Esophagus muscularis mucosa (tissue), 4 donors: ENCODE measurements at regions not wholly inside any gene's neighbourhood (a gene's known extent, or its start where the extent isn't known, plus 50 kb on each side); places are given as distances from the start of the nearest gene placed in this dataset.

Source experiments
- DNase-seq: peaks from one replicate; pipeline ENCODE4 v3.0.0-alpha.2; 2017; ENCODE audit errors: extremely low spot score
- H3K27ac ChIP-seq, 4 donors: fragments of 200-600 bp; sonication (generic); replicated peaks in 1 of 4; 1 replicate in 3 of 4; 2 replicates in 1 of 4; pipeline ENCODE4 v1.5.1; 2016 to 2019; ENCODE audit warnings: mild to moderate bottlenecking in 1 of 4
- H3K27me3 ChIP-seq, 4 donors: fragments of 200-600 bp; sonication (generic); one replicate each; pipeline versions ENCODE4 v1.5.1 to v1.6.0; 2016 to 2019
- H3K36me3 ChIP-seq, 4 donors: fragments of 200-600 bp; sonication (generic); one replicate each; pipeline ENCODE4 v1.5.1; 2016 to 2019
- H3K4me1 ChIP-seq, 4 donors: fragments of 200-600 bp; sonication (generic); one replicate each; pipeline ENCODE4 v1.5.1; 2016 to 2019
- H3K4me3 ChIP-seq, 4 donors: fragments of 200-600 bp; sonication (generic); 1 replicate in 2 of 4; 2 replicates in 2 of 4; pipeline ENCODE4 v1.5.1; 2016 to 2019; ENCODE audit warnings: mild to moderate bottlenecking in 4 of 4, moderate library complexity in 1 of 4
- H3K9me3 ChIP-seq, 4 donors: fragments of 200-600 bp; sonication (generic); 1 replicate in 3 of 4; 2 replicates in 1 of 4; pipeline ENCODE4 v1.5.1; 2016 to 2019
- EP300 ChIP-seq: sonication (generic); formaldehyde crosslinking; IDR thresholded peaks from one replicate; pipeline ENCODE4 v1.6.1; 2017; ENCODE audit warnings: antibody characterized with exemption
- POLR2A ChIP-seq: fragments of 450-650 bp; IDR thresholded peaks from one replicate; pipeline ENCODE4 v1.6.1; 2017; ENCODE audit warnings: antibody characterized with exemption, moderate library complexity, mild to moderate bottlenecking, low read depth
- POLR2AphosphoS5 ChIP-seq, 2 donors: sonication (generic); formaldehyde crosslinking; IDR thresholded peaks; one replicate each; pipeline ENCODE4 v1.6.1; 2017; ENCODE audit warnings: antibody characterized with exemption in 2 of 2
- WGBS: methylation state at CpG from one replicate; pipeline ENCODE4 v1.1.5; 2018; 5-methylcytosine and 5-hydroxymethylcytosine counted together
- intact Hi-C: fragments of 100-400 bp; cut with DNase I; formaldehyde crosslinking; loops from one replicate; pipeline ENCODE4 v1.15.1; 2023
- TF ChIP-seq, protein P1 (sequence below), 3 experiments: fragments of 200-600 bp in 2 of 3; fragments of 450-650 bp in 1 of 3; sonication (generic) in 2 of 3; IDR thresholded peaks; one replicate each; pipeline ENCODE4 v1.5.1; 2017 to 2019; ENCODE audit warnings: antibody characterized with exemption in 3 of 3, mild to moderate bottlenecking in 2 of 3, moderate library complexity in 1 of 3

DNA sequence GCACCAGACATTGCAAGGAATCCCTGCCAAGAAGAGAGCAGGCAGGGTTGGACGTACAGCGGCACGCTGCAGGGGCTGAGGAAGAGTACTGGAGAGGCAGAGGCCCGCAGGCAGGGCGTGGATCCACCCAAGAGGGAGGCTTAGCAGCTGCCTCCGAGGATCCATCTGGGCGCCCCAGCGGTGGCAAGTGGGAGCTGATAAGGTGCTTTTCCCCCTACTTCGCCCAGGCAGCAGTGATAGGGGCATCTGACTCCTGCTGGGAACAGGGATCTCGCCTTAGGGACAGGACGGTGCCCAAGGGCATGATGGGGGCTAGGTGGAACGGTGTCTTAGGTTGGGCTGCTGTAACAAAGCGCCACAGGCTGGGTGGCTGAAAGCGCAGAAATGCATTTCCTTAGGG lies 67.4 kb upstream of the HS6ST1 start:
- Histone ChIP-seq H3K4me1 (peaks cover 4 to 9% (median 9%) of the 10 kb centered on the region in 4 donors), H3K27ac (no peak overlapping the region), H3K4me3 (no peak overlapping the region), H3K36me3 (no peaks in the 10 kb centered on the region), H3K9me3 (no peaks in the 10 kb centered on the region), H3K27me3 (peaks cover 0 to 3% (median 0%) of the 10 kb centered on the region in 4 donors)
- no peak for DNase-seq
- WGBS: 95% methylated on average over 13 of the region's 14 CpGs
- intact Hi-C loops: no loop called here
- TF ChIP-seq EP300 (no peak), POLR2AphosphoS5 (IDR thresholded peaks at IDR 0.05) (no peak), POLR2A (no peak)
- TF ChIP-seq, protein P1, sequence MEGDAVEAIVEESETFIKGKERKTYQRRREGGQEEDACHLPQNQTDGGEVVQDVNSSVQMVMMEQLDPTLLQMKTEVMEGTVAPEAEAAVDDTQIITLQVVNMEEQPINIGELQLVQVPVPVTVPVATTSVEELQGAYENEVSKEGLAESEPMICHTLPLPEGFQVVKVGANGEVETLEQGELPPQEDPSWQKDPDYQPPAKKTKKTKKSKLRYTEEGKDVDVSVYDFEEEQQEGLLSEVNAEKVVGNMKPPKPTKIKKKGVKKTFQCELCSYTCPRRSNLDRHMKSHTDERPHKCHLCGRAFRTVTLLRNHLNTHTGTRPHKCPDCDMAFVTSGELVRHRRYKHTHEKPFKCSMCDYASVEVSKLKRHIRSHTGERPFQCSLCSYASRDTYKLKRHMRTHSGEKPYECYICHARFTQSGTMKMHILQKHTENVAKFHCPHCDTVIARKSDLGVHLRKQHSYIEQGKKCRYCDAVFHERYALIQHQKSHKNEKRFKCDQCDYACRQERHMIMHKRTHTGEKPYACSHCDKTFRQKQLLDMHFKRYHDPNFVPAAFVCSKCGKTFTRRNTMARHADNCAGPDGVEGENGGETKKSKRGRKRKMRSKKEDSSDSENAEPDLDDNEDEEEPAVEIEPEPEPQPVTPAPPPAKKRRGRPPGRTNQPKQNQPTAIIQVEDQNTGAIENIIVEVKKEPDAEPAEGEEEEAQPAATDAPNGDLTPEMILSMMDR (IDR thresholded peaks at IDR 0.05): no peak

DNA sequence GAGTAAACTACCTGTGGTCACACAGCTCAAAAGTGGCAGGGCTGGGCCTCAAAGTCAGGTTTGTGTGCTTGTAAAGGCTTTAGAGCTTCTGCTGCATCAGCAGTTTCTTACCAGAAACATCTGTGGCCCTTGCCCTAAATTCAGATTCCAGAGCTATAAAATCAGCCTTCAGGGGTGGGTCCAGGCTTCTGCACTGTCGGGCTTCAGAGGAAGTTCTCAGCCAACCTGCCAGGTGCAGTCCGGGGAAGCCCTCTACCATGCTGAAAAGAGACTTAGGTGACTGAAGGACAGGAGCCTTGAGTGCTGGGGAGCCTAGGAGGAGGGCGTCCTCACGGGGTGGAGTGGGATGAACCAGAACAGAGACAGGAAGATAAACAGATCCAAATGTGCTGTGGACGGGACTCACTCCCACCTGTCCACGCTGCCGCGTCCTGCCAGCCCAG lies 69.9 kb upstream of the HS6ST1 start:
- Histone ChIP-seq H3K36me3 (no peaks in the 10 kb centered on the region), H3K27ac (no peak overlapping the region), H3K4me1 (no peaks in the 10 kb centered on the region), H3K4me3 (no peak overlapping the region), H3K27me3 (peaks cover 0 to 3% (median 0%) of the 10 kb centered on the region in 4 donors), H3K9me3 (no peaks in the 10 kb centered on the region)
- 90% methylated on average over 3 of the region's 8 CpGs for WGBS
- no peak for TF ChIP-seq POLR2AphosphoS5 (IDR thresholded peaks at IDR 0.05)
- TF ChIP-seq, protein P1 (IDR thresholded peaks at IDR 0.05): no peak
- no peak for TF ChIP-seq EP300
- TF ChIP-seq POLR2A: no peak
- no peak for DNase-seq
- intact Hi-C loops: no loop called here

DNA sequence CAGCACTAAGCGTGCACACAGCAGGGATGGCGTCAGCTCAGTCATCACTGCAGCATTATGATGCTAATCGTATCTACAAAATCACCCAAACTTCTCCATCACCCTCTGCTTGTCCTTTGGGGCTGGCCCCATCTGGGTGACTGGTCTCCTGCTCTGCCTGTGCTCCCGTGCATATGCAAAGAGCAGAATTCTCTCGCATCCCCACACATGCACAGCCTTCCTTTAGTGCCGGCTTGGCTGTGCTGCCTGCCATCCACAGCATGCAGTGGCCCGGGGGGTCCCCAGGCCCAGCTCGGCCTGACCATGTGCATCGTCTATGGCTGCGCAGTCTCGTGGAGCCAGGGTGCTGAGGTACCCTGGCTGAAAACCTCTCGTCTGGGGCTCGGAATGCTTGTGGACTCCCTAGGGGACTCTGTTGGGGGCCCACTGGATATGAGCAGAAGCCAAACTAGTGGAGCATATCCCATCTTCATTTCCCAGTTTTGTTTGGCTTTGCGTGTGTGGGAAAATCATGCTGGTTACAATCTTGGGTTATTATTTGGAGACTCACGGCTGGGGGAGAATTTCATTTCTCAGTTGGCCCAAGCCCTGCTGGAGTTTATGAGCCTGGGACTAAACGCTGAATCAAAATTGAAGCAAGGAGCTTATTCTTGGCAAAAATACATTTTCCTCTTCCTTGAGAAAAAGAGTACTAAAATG lies 70.9 kb upstream of the HS6ST1 start:
- TF ChIP-seq EP300: no peak
- TF ChIP-seq, protein P1 (IDR thresholded peaks at IDR 0.05): no peak
- TF ChIP-seq POLR2AphosphoS5 (IDR thresholded peaks at IDR 0.05): no peak
- TF ChIP-seq POLR2A: no peak
- Histone ChIP-seq H3K4me3 (no peak overlapping the region), H3K9me3 (no peaks in the 10 kb centered on the region), H3K4me1 (no peaks in the 10 kb centered on the region), H3K36me3 (no peaks in the 10 kb centered on the region), H3K27ac (no peak overlapping the region), H3K27me3 (peaks cover 0 to 3% (median 0%) of the 10 kb centered on the region in 4 donors)
- DNase-seq: no peak
- intact Hi-C loops: no loop called here
- WGBS: 92% methylated on average over 8 of the region's 16 CpGs

DNA sequence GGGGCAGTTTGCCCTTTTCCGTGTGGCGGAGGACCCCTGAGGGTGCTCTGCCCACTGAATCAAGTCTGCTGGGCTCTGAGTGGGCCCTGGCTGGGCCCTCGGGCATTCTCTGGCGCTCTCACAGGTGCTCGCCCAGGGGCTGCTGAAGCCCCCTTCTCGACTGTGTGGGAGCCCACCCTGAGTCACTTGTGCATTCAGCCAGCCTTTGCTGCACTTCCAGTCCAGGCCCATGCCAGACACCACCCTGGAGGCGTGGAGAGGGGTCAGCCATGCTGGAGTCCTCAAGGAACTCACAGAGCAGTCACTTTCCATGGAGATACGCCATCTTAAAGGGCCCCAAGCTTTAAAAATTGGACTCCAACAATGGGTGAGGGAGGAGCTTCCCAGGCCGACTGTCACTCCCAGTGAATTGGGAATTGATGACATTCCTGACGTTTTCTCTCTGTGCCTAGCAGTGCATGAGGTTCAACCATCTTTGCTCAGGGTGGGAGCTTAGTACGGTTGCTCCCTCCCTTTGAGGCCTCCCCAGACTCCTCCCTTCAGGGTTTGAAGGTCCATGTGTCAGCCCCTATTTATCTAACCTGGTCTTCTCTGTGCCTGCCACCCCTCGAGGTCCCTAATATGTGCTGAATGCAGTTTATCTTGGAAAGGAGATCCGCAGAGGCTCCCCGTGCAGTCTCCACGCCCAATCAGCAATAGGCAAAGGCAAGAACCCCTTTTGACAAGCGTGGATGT lies 71.8 kb upstream of the HS6ST1 start:
- whole genome bisulfite sequencing: 90% methylated on average over 15 of the region's 16 CpGs
- H3K9me3 ChIP-seq: no peaks in the 10 kb centered on the region
- no peak overlapping the region for H3K27ac ChIP-seq
- no peaks in the 10 kb centered on the region for H3K4me1 ChIP-seq
- H3K36me3 ChIP-seq: no peaks in the 10 kb centered on the region
- no peak for DNase-seq
- H3K4me3 ChIP-seq: no peak overlapping the region
- H3K27me3 ChIP-seq: no peaks in the 10 kb centered on the region
- no peak for TF ChIP-seq EP300
- TF ChIP-seq POLR2AphosphoS5 (IDR thresholded peaks at IDR 0.05): no peak
- TF ChIP-seq POLR2A: no peak
- TF ChIP-seq, protein P1 (IDR thresholded peaks at IDR 0.05): no peak
- intact Hi-C loops: no loop called here
